NCI-H1694 (cell line): ENCODE measurements at regions not wholly inside any gene's neighbourhood (a gene's known extent, or its start where the extent isn't known, plus 50 kb on each side); places are given as distances from the start of the nearest gene placed in this dataset.

Experiments used
- DNase-seq: peaks from one replicate; lab custom pipeline; 2025; lab: John Stamatoyannopoulos, UW

- no peak for DNase-seq
These were observed 334.8 kb downstream of the EPM2A start for GRCh38 chr6:145400508-145400907.

DNA sequence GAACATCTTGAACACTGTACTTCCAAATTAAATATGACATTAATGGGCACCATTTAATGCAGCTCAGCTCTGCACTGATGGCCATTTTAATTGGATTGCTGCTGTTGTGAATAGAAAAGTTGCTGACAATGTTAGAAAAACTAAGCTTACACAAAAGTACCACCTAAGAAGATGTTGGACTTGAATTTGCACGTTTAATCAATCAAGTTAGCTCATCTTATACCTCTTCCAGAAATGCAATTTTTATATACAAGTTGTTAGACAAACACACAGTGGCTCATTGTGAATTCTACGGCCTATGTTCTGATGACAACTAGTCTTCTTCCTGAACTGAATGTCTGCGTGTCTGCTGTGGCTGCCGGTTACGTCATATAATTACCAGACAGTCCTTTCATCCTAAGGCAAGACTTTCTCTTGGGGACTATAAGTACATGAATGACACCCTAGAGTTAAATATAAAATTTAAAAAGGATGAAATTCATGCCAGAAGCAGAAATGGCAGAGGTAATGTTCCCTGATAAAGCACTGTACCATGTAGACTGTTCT is 330.2 kb downstream of the EPM2A start:
- no peak for DNase-seq

DNA sequence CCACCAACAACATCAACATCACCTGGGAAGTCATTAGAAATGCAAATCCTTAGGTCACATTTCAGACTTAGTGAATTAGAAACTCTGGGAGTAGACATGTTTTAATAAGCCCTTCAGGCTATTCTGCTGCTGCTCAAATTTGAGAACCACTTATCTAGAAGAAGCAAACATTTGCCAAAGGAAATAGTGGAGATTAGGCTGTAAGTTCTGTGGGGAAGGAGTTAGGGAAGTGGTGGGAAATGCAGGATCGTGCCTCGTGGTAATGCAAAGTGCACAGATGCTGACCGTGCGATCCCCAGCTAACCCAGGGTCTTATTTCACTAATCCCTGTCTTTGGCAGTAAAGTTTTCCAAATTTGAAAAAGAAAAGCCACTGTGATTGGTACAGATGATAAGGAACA is 328.5 kb downstream of the EPM2A start:
- no peak for DNase-seq

DNA sequence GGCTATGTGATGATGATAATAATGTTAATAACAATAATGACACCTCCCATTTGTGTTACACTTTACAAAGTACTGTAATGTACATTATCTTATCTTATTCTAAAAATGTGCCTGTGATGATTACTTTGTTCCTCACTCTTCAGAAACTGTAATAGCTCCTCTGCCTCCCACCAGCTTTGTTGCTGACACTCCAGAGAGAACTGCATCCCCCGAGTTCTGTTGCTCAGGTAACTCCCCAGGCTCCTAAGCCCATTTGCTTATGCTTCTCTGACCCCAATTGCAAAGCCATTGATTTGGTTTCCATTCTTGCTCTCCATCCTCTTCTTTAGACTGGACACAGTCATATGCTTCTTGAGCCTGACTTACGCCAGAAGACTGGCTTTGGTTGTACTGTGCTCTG is 319.7 kb downstream of the EPM2A start:
- no peak for DNase-seq

DNA sequence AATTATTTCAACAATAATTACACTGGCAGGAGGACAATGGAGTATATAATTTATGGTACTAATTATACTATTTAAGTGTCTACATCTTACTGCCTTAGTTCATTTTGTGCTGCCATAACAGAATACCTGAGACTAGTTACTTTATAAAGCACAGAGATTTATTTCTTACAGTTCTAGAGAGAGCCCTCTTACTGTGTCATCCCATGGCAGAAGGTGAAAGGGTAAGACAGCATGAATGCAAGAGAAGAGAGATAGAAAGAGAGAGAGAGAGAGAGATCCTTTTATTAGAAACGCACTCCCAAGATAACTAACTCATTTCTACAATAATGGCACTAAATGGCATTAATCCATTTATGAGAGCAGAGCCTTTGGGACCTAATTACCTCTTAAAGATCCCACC is 314.7 kb downstream of the EPM2A start:
- DNase-seq, result no peak

- DNase-seq, result no peak
These were observed 311.4 kb downstream of the EPM2A start for GRCh38 chr6:145423936-145424335.

DNA sequence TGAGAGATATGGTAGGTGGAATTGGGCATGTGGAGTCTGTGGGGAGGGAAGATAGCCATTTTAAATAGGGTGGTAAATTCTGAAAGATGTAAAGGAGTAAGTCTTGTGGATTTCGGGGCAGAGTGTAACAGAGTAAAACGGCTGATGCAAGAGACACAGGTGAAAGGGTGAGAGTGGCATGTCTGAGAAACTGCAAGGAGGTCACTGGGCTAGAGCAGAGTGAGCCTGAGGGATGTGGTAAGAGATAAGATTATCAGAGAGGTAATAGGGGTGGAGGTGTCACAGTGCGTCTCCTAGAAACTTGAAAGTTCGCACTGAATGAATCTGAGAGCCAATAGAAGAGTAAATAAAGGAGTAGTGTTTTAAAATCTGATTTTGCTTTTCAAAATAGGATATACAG is 308.1 kb downstream of the EPM2A start:
- no peak for DNase-seq

- no peak for DNase-seq
These were observed 306.6 kb downstream of the EPM2A start for GRCh38 chr6:145428706-145429105.

DNA sequence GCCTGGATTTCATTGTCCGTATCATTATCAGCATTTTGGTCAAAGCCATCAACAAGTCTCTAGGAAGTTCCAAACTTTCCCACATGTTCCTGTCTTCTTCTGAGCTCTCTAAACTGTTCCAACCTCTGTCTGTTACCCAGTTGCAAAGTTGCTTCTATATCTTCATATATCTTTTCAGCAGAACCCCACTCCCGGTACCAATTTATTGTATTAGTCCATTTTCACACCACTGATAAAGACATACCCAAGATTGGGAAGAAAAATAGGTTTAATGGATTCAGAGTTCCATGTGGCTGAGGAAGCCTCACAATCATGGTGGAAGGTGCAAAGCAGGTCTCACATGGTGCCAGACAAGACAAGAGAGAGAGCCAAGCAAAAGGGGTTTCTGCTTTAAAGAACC is 293.2 kb downstream of the EPM2A start:
- DNase-seq, result no peak

GRCh38 chr6:145445674-145446073 is 289.6 kb downstream of the EPM2A start:
- no peak for DNase-seq

DNA sequence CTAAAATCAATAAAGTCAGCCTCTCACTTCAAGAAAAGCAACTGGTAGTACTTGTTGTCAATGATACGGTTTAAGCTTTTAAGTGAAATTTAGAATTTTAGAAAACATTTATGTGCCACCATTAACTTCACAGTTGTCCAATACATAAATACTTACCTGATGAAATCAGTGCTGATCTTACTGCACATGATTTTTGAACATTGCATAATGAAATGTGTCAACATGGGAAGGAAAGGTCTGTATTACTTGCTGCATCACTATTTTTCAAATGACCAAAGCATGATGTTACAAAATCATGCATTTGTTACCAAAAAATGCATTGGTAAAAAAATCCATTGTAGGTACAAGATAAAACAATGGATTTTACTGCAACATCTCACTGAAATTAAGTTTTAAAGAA is 284.3 kb downstream of the EPM2A start:
- DNase-seq, result no peak

GRCh38 chr6:145453376-145453775 is 281.9 kb downstream of the EPM2A start:
- no peak for DNase-seq

DNA sequence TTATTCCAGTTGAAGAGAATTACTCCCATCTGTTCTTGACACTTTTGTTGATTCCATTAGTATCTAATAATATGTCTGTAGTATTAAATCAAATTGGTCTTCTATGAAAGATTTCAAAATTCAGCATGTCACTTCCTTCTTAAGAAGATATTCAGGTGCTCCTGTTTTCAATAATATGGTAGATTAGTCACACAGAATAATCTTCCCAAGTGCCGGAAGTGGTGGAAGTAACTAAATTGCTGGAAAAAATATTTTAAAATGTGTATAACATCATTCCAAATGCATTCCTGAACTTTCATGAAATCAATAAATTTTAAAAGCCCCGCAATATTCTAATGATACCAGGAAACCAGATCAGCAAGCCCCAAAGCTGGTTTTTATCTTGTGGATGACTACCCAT is 281.3 kb downstream of the EPM2A start:
- DNase-seq, result no peak

DNA sequence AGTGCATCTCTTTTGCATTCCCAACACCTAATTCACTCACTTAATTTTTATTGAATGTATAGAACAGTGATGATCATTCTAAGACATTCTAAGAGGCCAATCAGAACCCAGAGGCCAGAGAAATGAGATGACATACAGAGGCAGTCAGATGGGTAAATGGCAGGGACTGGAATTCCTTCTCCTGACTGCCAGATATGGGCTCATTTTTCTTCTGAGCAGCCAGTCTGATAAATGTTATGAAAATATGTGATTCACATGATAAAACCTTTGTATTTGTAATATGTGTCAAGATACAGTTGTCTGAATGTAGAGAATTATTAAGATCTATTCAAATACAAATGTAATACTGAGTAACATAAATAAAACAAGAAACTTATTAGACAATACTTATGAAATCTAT is 277.8 kb downstream of the EPM2A start:
- DNase-seq, result no peak

GRCh38 chr6:145468534-145468933 is 266.8 kb downstream of the EPM2A start:
- DNase-seq, result no peak

DNA sequence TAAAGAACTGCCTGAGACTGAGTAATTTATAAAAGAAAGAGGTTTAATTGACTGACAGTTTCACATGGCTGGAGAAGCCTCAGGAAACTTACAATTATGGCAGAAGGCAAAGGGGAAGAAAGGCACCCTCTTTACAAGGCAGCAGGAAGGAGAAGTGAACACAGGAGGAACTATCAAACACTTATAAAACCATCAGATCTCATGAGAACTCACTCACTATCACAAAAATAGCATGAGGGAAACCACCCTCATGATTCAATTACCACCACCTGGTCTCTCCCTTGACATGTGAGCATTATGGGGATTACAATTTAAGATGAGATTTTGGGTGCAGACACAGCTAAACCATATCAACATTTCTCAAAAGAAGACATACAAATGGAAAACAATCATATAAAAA is 266.3 kb downstream of the EPM2A start:
- no peak for DNase-seq

GRCh38 chr6:145475794-145476396 is 259.4 kb downstream of the EPM2A start:
- DNase-seq, result no peak

GRCh38 chr6:145480024-145480423 is 255.3 kb downstream of the EPM2A start:
- DNase-seq, result no peak

DNA sequence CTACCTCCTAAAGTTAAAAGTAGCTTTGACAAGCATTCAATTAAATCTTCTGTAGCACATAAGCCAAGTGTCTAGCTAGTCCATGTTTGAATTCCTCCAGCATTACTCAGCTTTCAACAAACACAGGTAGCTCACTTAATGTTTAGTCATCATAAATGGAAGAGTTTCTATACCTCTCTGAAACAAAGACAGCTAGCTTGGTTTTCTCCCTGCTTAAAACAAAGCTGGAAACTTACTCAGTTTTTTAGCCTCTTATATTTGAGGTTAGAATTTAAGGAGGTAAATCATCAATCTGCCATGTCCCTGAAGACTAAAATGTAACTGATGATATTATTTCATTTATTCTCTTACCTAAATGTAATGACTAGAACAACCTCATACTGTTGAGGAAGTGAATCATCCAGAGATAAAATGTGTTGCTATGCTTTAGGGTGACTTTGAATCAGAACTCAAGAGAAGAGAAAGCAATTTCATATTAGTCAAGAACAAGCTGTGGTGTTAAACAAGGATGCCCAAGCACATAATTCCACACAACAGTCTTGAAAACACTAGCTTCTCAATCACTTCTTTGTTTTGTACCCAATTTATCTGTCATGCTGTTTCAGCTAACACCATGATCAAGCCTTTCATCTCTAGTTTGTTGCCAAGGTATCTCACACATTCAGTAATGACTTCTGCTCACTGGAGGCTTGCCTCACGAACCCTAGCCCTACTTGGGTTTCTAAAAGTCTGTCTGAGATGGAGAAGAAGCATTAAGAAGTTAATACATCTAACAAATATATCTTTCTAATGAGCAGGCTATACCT is 251.9 kb downstream of the EPM2A start:
- DNase-seq, result no peak

DNA sequence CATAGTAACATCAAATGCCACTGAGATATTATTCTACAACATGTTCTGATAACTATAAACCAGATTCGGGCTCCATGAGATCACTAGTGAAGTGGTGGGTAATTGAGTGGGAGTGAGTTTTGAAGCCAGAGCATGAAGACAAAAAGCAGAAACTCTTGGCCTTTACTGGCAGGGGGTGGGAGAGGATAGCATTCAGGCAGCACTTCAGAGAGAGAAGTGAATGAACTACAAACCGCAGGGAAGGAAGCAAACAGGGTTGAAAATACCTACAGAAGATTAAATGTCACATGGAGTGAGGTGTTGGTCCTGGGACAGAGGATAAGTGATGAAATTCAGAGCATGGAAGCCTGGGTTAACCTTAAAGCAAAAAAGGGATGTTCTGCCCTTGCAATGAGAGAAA is 250.0 kb downstream of the EPM2A start:
- DNase-seq, result no peak

GRCh38 chr6:145486306-145486705 is 249.0 kb downstream of the EPM2A start:
- no peak for DNase-seq

- DNase-seq, result no peak
These were observed 245.7 kb downstream of the EPM2A start for GRCh38 chr6:145489583-145489982.

GRCh38 chr6:145490068-145490467 is 245.3 kb downstream of the EPM2A start:
- no peak for DNase-seq

DNA sequence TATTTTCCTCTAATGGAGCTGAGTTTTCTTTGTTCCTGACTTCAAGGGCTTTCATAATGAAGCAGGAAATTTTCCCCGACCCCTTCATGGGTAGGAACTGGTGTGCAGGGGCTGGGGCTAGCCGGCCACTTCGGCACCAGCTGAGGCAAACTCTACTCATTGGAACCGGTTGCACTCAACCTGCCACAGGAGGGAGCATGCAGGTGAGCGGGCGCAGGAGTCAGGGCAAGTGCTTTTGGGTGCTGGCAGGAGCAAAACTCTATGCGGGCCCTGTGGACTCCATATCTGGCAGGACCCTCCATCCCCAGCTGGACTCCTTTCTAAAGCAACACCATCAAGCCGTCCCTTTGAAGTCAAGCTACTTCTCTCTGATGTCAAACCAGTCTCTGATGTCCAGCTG is 244.2 kb downstream of the EPM2A start:
- DNase-seq, result no peak
